WERI-Rb-1 (cell line): ENCODE measurements at regions not wholly inside any gene's neighbourhood (a gene's known extent, or its start where the extent isn't known, plus 50 kb on each side); places are given as distances from the start of the nearest gene placed in this dataset.

Source experiments
- DNase-seq: peaks from one replicate; pipeline ENCODE4 v3.0.0-alpha.2; 2020
- H3K27ac ChIP-seq: fragments of 250-450 bp; sonication (Bioruptor Pico); 2 replicates; pipeline ENCODE4 v1.5.1; 2020; ENCODE audit warnings: mild to moderate bottlenecking, moderate library complexity
- H3K27me3 ChIP-seq: fragments of 250-450 bp; sonication (Bioruptor Pico); 2 replicates; pipeline ENCODE4 v1.5.1; 2021; ENCODE audit warnings: mild to moderate bottlenecking, low read depth, moderate library complexity; ENCODE audit not compliant: insufficient read depth, severe bottlenecking
- H3K36me3 ChIP-seq: fragments of 250-450 bp; sonication (Bioruptor Pico); 2 replicates; pipeline ENCODE4 v1.5.1; 2020; ENCODE audit warnings: mild to moderate bottlenecking, moderate library complexity
- H3K4me3 ChIP-seq: 2 replicates; pipeline ENCODE4 v1.5.1; 2011; ENCODE audit warnings: low read depth, mild to moderate bottlenecking, control low read depth, low read length
- H3K9me3 ChIP-seq: fragments of 250-450 bp; sonication (Bioruptor Pico); 2 replicates; pipeline ENCODE4 v1.5.1; 2021; ENCODE audit warnings: mild to moderate bottlenecking, moderate library complexity; ENCODE audit not compliant: severe bottlenecking
- CTCF ChIP-seq: IDR thresholded peaks from 2 replicates; pipeline ENCODE4 v1.5.1; 2011; ENCODE audit warnings: low read depth, mild to moderate bottlenecking, control low read depth, inconsistent platforms, low read length

GRCh38 chr3:107945417-107946094 is 145.3 kb downstream of the CD47 start:
- Histone ChIP-seq H3K9me3 (no peaks in the 10 kb centered on the region), H3K27me3 (no peaks in the 10 kb centered on the region), H3K36me3 (no peaks in the 10 kb centered on the region), H3K4me3 (no peak overlapping the region), H3K27ac (no peak overlapping the region)
- no peak for TF ChIP-seq CTCF
- DNase-seq: no peak

- H3K27me3 ChIP-seq: no peaks in the 10 kb centered on the region
- no peaks in the 10 kb centered on the region for H3K9me3 ChIP-seq
- DNase-seq: no peak
- no peak for TF ChIP-seq CTCF
- no peaks in the 10 kb centered on the region for H3K36me3 ChIP-seq
- no peak overlapping the region for H3K4me3 ChIP-seq
- no peak overlapping the region for H3K27ac ChIP-seq
These were observed 146.9 kb downstream of the CD47 start for GRCh38 chr3:107943786-107944523.

GRCh38 chr3:107942951-107943749 is 147.7 kb downstream of the CD47 start:
- Histone ChIP-seq H3K27me3 (no peaks in the 10 kb centered on the region), H3K27ac (no peak overlapping the region), H3K36me3 (no peaks in the 10 kb centered on the region), H3K4me3 (no peak overlapping the region), H3K9me3 (no peaks in the 10 kb centered on the region)
- TF ChIP-seq CTCF: no peak
- DNase-seq: no peak

- DNase-seq: no peak
- Histone ChIP-seq H3K27ac (no peak overlapping the region), H3K9me3 (no peaks in the 10 kb centered on the region), H3K27me3 (no peaks in the 10 kb centered on the region), H3K4me3 (no peak overlapping the region), H3K36me3 (no peaks in the 10 kb centered on the region)
- TF ChIP-seq CTCF: no peak
These were observed 148.6 kb downstream of the CD47 start for GRCh38 chr3:107942244-107942643.

GRCh38 chr3:107939691-107940442 is 151.0 kb downstream of the CD47 start:
- TF ChIP-seq CTCF: no peak
- Histone ChIP-seq H3K9me3 (no peaks in the 10 kb centered on the region), H3K27me3 (no peaks in the 10 kb centered on the region), H3K4me3 (no peak overlapping the region), H3K36me3 (no peaks in the 10 kb centered on the region), H3K27ac (no peak overlapping the region)
- no peak for DNase-seq
